ENCODE measurements at regions not wholly inside any gene's neighbourhood (a gene's known extent, or its start where the extent isn't known, plus 50 kb on each side); places are given as distances from the start of the nearest gene placed in this dataset.

GRCh38 chr2:82198809-82199492 is 1894.4 kb upstream of the LRRTM1 start:
- no peak for TF ChIP-seq CTCF (IDR thresholded peaks at IDR 0.05)

DNA sequence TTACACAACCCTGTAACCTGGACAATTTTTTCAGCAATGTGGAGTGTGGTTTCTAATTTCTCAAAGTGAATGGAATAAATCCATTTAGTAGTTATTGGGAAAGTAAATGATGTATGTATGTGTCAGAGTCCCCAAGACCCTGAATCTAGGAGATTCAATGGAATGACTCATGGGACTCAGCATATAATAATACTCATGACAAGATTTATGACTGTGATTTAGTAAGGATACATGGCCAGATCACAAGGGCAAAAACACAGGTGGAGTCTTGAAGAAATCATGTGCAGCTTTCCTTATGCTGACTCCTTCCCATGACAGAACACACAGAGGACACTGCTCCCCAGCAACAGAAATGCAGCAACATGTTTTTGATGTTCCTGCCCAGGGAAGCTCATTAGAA is 1877.7 kb upstream of the LRRTM1 start:
- no peak for TF ChIP-seq CTCF (IDR thresholded peaks at IDR 0.05)

- no peak for TF ChIP-seq CTCF (IDR thresholded peaks at IDR 0.05)
These were observed 1867.9 kb upstream of the LRRTM1 start for GRCh38 chr2:82172483-82172882.

DNA sequence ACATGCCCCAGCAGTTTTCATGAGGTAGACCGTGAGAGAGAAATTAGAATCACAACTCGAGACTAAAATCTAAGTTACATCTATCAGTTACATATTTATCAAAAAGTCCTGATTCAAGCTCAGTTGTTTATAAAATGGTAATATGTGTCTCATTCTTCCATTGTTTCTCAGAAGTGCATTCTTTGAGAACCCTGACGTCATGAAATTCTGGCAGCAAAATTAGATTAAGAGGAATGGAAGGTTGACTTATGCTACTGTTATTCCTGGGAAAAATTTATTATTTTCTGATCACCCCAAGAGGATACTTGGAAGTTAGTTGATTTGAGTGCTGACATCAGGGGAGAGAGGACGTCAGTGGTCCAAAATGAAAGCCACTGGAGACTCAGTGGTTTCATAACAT is 1864.8 kb upstream of the LRRTM1 start:
- no peak for TF ChIP-seq CTCF (IDR thresholded peaks at IDR 0.05)

GRCh38 chr2:82165377-82165776 is 1860.8 kb upstream of the LRRTM1 start:
- no peak for TF ChIP-seq CTCF (IDR thresholded peaks at IDR 0.05)

DNA sequence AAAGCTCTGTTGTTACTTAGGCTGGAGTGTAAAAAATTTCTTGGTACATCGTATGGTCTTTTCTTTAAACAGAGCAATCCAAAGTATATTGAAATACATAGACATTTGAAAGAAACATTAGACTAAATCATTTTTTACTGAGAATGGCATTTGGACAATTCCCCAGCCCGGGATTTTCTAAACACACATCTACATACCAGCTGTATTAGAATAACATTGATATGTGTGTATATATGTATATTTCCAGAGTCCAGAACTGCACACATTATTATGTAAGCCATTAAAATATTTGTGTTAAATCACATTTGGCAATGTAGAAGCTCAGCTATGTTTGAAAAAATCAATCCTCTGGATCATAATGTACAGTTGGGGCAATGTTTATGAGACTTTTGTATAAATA is 1853.6 kb upstream of the LRRTM1 start:
- TF ChIP-seq CTCF (IDR thresholded peaks at IDR 0.05), result no peak

DNA sequence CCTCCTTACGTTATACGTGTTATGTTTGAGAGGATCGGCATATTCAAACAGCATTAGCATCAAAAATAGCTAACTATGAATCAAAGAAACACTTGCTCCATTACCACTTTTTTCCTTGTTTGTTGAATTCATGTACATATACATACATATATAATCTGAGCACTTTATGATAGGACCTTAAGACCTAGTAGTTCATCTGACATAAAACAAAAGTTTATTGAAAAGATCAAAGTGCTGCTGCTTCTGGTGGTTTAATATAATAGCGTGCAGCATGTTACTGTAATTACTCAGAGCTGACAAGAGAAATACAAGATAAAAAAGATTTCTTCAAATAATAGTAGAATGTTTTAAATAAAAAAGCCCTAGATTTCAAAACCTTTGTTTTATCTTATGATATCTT is 1850.9 kb upstream of the LRRTM1 start:
- no peak for TF ChIP-seq CTCF (IDR thresholded peaks at IDR 0.05)

DNA sequence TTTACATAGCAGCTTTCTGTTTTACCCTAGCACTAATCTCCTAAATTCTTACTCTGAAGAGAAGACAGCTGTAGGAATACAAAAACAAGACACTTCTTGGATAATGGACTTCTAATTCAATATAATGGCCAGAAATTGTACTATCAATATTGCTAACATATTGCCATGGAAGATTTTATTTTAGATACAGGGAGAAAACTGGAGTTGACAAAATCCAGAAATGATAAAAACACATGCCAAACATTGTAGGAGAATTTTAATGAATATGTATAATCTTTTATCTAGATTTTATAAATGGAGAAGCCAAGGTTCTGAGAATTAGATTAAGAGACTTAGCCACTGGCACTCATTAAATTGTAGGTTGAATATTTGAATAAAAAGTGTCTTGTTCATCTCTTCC is 1838.8 kb upstream of the LRRTM1 start:
- no peak for TF ChIP-seq CTCF (IDR thresholded peaks at IDR 0.05)
